Thoracic aorta (tissue), 2 donors: ENCODE measurements at regions not wholly inside any gene's neighbourhood (a gene's known extent, or its start where the extent isn't known, plus 50 kb on each side); places are given as distances from the start of the nearest gene placed in this dataset.

ENCODE experiments used
- ATAC-seq: fragments of 150-250 bp; one replicate; pipeline ENCODE4 v1.8.0; 2017; ENCODE audit warnings: low read depth; ENCODE audit not compliant: insufficient number of reproducible peaks, low FRiP score
- DNase-seq: peaks from one replicate; pipeline ENCODE4 v3.0.0-alpha.2; 2020; ENCODE audit warnings: low spot score
- H3K27ac ChIP-seq, 2 donors: fragments of 200-600 bp; sonication (generic); 1 replicate in 1 of 2; 2 replicates in 1 of 2; pipeline ENCODE4 v1.5.1; 2016; ENCODE audit warnings: mild to moderate bottlenecking in 2 of 2, moderate library complexity in 2 of 2
- H3K27me3 ChIP-seq: fragments of 200-600 bp; sonication (generic); replicated peaks from 2 replicates; pipeline ENCODE4 v1.6.0; 2016; ENCODE audit warnings: mild to moderate bottlenecking; ENCODE audit not compliant: insufficient read depth
- H3K36me3 ChIP-seq: fragments of 200-600 bp; sonication (generic); one replicate; pipeline ENCODE4 v1.5.1; 2016
- H3K4me1 ChIP-seq, 2 donors: fragments of 200-600 bp; sonication (generic); 1 replicate in 1 of 2; 2 replicates in 1 of 2; pipeline versions ENCODE4 v1.5.1 to v1.6.0; 2016; ENCODE audit warnings: low read depth in 2 of 2, mild to moderate bottlenecking in 1 of 2; ENCODE audit not compliant: control insufficient read depth in 1 of 2
- H3K4me3 ChIP-seq: fragments of 200-600 bp; sonication (generic); 2 replicates; pipeline ENCODE4 v1.5.1; 2016; ENCODE audit warnings: mild to moderate bottlenecking
- H3K9me3 ChIP-seq: fragments of 200-600 bp; sonication (generic); 2 replicates; pipeline ENCODE4 v1.5.1; 2016
- CTCF ChIP-seq: fragments of 200-600 bp; sonication (generic); IDR thresholded peaks from one replicate; pipeline ENCODE4 v1.5.1; 2019; ENCODE audit warnings: antibody characterized with exemption

GRCh38 chr20:40525351-40525750 lies 163.7 kb downstream of the MAFB start:
- DNase-seq (no peak), ATAC-seq (no peak)
- no peaks in the 10 kb centered on the region for H3K27me3 ChIP-seq
- no peak overlapping the region for H3K27ac ChIP-seq
- H3K4me3 ChIP-seq, result no peak overlapping the region
- no peak for TF ChIP-seq CTCF
- H3K4me1 ChIP-seq, result no peaks in the 10 kb centered on the region
- H3K36me3 ChIP-seq, result no peaks in the 10 kb centered on the region
- no peaks in the 10 kb centered on the region for H3K9me3 ChIP-seq

GRCh38 chr20:40524071-40524470 lies 165.0 kb downstream of the MAFB start:
- H3K36me3 ChIP-seq, result no peaks in the 10 kb centered on the region
- H3K27ac ChIP-seq, result no peak overlapping the region
- ATAC-seq (no peak), DNase-seq (no peak)
- no peak overlapping the region for H3K4me3 ChIP-seq
- H3K9me3 ChIP-seq, result no peaks in the 10 kb centered on the region
- no peak for TF ChIP-seq CTCF
- H3K4me1 ChIP-seq, result no peaks in the 10 kb centered on the region
- no peaks in the 10 kb centered on the region for H3K27me3 ChIP-seq

- ATAC-seq (no peak), DNase-seq (no peak)
- no peak overlapping the region for H3K27ac ChIP-seq
- no peaks in the 10 kb centered on the region for H3K36me3 ChIP-seq
- no peak overlapping the region for H3K4me3 ChIP-seq
- TF ChIP-seq CTCF, result no peak
- H3K4me1 ChIP-seq, result no peaks in the 10 kb centered on the region
- no peaks in the 10 kb centered on the region for H3K9me3 ChIP-seq
- H3K27me3 ChIP-seq, result no peaks in the 10 kb centered on the region
Measured at GRCh38 chr20:40522405-40522804, 166.6 kb downstream of the MAFB start.

- H3K36me3 ChIP-seq, result no peaks in the 10 kb centered on the region
- no peak for DNase-seq
- H3K27me3 ChIP-seq, result no peaks in the 10 kb centered on the region
- TF ChIP-seq CTCF, result no peak
- no peaks in the 10 kb centered on the region for H3K4me1 ChIP-seq
- H3K9me3 ChIP-seq, result no peaks in the 10 kb centered on the region
- ATAC-seq, result no peak
- H3K4me3 ChIP-seq, result no peak overlapping the region
- no peak overlapping the region for H3K27ac ChIP-seq
Measured at GRCh38 chr20:40521962-40522361, 167.1 kb downstream of the MAFB start.

- no peak overlapping the region for H3K27ac ChIP-seq
- no peak for DNase-seq
- TF ChIP-seq CTCF, result no peak
- H3K27me3 ChIP-seq, result no peaks in the 10 kb centered on the region
- ATAC-seq, result no peak
- no peak overlapping the region for H3K4me3 ChIP-seq
- no peaks in the 10 kb centered on the region for H3K36me3 ChIP-seq
- H3K9me3 ChIP-seq, result no peaks in the 10 kb centered on the region
- no peaks in the 10 kb centered on the region for H3K4me1 ChIP-seq
Measured at GRCh38 chr20:40519918-40520317, 169.1 kb downstream of the MAFB start.
